HG02642 (cell line): ENCODE measurements at regions not wholly inside any gene's neighbourhood (a gene's known extent, or its start where the extent isn't known, plus 50 kb on each side); places are given as distances from the start of the nearest gene placed in this dataset.

Experiments
- ATAC-seq: cut with Tn5 transposase; IDR thresholded peaks from one replicate; pipeline ENCODE4 v1.9.1; 2021; ENCODE audit warnings: mild to moderate bottlenecking; ENCODE audit not compliant: unreplicated experiment, poor library complexity

DNA sequence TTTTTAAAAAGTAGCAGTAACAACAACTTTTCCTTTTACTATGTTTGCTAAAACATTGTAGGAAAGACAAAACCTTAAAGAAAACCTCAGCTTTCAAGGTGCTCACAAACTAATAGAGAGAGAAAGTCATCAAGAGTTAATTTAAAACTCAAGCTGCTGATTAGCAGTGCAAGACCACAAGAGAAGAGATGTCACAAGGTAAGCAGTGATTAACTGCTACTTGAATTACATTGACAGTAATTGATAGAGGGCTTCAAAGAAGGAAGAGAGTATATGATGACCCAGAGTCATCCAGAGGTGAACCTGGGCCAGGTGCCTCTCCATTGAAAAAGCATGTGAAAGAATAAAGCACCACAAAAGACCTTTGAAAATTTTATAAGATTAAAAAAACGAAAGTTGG, 939.6 kb upstream of the CNTNAP5 start:
- ATAC-seq = no peak

DNA sequence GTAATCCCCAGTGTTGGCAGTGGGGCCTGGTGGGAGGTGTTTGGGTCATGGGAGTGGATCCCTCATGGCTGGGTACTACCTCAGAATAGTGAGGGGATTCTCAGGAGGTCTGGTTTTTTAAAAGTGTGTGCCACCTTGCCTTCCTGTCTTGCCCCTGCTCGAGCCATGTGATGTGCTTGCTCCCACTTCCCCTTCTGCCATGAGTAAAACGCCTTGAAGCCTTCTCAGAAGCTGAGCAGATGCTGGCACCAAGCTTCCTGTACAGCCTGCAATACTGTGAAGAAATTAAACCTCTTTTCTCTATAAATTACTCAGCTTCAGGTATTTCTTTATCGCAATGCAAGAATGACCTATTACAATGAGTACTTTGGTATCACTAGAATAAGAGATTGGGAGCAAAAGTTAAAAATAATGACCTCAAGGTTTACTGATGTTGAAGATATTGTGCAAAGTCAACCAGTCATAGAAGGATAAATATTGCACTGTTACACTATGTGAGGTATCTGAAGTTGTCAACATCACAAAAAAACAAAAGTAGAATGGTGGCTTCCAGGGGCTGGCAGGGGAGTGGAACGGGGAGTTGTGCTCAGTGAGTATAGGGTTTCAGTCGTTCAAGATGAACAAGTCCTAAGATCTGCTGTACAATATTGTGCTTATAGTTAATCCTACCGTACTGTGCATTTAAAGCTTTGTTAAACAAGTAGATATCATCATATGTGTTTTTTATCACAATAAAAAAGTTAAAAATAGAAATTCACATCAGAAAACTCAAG, 938.3 kb upstream of the CNTNAP5 start:
- no peak for ATAC-seq

DNA sequence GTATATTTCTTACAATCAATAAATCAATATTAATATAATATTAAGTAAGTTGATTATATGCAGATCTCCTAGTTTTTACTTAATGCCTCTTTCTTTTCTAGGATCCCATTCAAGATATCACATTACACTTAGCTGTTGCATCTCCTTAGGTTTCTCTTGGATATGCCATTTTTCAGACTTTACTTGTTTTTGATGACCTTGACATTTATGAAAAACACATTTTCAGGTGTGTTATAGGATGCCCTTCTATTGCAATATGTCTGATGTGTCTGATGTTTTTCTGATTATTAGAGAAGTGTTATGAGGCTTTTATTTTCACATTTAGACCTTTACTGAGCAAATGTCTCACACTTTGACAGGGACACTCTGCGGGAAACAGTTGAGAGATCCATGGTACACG, 933.6 kb upstream of the CNTNAP5 start:
- ATAC-seq = no peak

DNA sequence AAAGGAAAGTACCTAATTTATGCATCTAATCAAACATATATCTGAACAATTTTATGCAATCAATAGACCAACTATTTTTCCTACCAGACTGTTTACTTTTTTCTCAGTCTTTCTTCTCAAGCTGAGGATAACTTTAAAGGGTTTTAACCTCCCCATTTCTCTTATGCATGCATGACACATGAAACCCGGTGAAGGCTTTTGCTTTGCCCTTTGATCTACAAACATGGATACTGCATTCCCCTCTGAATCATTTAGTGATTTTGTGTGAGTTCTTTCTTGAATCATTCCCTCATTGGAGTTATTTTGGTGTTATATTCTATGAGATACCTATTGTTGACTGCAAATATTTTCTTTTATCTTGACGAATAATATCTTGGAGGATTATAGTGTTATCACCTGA, 931.9 kb upstream of the CNTNAP5 start:
- no peak for ATAC-seq

DNA sequence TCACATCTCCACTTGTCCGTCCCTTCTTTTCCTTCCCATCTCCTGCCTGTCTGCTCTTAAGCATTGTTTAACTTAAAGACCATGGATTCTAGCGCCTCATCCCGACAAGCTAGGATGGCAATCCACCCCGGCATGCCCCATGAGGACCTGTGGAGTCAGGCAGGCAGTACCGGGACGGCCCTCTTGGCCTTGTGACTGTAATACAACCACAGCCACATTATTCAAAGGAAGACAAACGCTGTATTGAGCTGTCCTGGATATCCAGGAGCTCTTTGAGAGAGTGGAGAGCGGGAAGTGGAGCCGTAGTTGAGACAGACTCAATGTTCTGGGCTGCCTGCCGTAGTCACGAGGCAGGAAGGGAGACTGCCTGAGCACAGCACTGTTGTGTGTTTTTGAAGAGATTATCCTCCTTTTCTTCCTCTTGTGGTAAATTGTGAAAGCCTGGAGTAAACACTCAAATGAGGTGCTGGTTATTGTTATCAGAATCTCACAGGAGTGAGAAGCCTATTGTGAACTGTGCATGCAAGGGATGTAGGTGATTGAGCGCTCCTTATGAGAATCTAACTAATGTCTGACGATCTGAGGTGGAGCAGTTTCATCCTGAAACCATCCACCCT, 929.8 kb upstream of the CNTNAP5 start:
- ATAC-seq = no peak

DNA sequence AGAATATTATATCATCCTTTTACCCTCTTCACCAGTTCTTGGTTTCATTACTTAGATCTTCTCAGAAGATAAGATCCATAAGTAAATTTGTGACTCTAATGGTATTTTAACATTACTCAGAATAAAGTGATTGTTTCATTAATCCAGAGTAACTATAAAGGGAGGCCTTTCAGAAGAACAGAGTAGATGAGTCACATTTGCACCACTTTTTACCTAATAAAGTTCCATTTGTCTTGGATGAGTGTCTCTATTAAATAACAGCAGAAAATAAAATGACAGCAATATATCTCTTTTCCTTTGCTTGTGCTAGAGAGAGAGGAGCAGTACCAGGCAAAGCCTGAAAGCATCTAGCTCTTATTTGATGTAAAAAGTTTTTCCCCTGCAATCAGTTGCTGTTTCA, 926.5 kb upstream of the CNTNAP5 start:
- ATAC-seq = no peak

DNA sequence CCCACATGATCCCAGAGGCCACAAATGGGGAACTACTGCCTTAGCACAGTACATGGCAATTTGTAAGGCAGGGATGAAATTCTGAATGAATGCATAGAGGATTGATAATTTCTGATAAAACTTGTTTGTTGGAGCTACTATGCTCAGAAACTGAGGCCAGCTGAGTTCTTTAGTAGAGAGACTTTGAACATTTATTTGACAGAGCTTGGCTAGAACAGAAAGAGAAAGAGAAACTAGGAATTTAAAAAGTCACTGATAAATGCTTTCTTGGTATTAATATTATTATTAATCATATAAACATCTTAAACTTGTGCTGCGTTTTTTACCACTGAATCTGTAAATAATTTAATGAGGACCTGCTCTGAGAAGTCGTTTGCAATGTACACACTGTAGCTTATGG, 923.7 kb upstream of the CNTNAP5 start:
- no peak for ATAC-seq

DNA sequence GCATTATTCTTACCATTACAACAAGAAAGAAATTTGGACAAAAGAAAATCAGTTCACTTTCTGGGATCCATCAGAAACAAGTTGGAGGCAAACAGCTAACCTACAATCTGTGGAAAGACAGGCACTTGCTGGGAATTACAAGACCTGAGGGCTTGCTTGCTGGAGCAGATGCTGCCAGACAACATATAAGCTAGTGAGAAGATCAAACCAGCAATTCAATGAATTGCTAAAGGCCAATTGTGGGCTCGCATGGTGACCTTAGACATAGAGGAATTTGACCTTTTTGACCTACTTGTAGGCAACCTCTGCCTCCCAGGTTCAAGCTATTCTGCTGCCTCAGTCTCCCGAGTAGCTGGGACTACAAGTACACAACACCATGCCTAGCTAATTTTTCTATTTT, 921.2 kb upstream of the CNTNAP5 start:
- ATAC-seq = no peak

DNA sequence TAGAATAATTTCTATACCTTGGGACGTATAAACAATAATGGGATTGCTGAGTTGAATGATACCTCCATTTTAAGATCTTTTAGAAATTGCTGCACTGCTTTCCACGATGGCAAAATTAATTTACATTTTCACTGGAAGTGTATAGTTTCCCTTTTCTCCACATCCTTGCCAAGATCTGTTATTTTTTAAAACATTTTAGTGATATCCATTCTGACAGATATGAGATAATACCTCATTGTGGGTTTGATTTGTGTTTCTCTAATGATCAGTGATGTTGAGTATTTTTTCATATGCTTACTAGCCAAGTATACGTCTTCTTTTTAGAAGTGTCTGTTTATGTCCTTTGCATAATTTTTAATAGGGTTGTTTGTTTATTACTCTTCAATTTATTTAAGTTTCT, 908.5 kb upstream of the CNTNAP5 start:
- ATAC-seq = no peak

DNA sequence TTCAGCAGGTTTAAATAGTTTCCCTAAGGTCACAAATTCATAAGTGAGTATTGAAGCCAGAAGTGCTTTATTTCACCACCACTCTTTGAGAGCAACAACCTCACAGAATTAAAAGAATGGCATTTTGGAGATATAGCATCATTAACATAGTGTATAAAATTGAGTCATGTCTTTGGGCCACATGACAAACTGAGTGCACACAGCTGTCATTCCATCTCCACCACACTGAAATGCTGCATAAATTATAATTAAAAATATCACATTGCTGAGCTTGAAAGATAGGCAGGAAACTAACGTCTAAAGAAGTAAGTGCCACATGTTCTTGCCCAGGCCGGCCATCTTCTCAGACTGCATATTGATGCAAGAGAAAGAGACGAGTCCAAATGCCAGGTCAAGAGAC, 897.9 kb upstream of the CNTNAP5 start:
- ATAC-seq = no peak

DNA sequence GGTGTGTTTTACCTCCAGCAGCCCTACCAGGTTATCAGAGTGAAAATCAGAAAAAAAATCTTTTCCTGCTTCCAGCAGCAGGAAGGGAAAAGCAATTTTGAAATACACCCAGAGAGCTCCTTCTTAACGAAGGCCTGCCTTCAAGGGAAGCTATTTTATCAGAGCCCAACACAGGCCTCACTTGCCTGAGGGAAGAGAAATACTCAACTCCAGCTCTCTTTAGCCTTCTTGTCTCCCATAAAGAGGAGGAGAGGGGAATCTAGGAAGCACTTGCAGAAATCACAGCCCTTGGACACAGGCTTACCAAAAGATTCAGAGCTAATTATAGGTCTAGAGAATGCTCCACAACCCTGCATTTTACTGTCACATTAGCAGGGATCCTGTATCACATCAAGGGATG, 896.1 kb upstream of the CNTNAP5 start:
- ATAC-seq = no peak

DNA sequence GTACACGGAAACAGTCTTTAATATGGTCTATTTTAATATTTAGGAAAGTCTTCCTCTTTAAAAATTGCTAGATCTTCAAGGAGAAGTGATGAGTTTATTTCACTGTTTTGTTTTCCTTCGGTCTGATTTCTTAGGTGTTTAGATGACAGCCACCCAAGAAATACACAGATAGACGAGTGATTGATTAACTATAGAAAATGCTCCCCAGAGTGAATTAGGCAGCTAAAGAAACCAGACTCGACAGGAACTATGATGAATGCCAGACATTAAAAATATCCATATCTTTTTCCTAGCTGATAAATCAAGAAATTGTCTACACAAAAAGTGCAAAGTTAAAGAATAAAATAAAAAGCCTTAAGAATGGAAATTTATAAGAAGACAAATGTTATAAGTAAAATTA, 888.7 kb upstream of the CNTNAP5 start:
- ATAC-seq = no peak

DNA sequence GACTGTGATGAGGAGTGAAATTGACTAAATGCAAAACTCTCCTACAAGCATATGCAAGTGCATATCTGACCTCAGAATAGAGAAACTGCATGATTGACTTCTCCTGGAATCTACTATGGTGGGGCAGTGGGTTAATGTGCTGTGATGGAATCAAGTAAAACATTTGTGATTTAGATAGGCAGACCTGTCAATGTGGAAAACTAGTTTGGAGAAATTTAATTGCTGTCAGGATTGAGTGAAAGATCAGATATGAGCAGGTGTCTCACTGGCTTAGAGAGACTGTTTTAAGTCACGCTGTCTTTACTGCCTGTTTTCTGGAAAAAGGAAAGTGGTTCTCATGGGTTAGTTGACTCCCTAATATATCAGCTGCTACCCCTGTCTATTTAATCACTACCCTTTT, 881.0 kb upstream of the CNTNAP5 start:
- no peak for ATAC-seq

DNA sequence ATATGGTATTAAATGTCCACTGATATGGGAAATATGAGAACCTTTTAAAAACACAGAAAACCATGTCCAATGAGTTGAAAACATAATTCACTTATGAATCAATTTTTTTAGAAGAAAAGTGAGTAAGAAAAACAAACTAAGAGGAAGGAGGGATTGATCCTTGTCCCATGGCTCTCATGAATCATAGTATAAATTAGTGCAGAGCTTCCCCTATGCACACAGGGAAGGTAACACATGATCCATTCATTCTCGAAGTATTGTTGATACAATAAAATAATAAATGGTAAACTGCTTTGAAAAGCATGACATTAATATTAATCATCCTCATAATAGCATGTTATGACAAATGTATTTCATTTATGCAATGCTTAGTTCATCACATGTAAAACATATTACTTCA, 872.0 kb upstream of the CNTNAP5 start:
- no peak for ATAC-seq

DNA sequence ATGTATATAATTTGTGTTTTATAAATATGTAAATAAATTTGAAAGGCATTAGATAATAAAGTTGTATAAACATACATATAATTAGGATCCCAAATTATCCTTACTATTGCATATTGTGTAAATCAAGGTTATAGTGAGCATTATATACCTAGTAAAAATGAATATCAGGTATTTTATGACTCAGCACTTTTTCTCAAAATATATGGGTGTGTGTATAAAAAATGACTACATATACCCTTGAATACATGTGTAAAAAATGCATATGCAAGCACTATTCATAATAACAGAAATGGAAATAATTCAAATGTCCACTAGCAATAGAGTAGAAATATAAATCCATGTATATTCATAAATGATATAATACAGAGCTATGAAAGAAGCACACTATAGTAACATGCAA, 870.9 kb upstream of the CNTNAP5 start:
- ATAC-seq = no peak

DNA sequence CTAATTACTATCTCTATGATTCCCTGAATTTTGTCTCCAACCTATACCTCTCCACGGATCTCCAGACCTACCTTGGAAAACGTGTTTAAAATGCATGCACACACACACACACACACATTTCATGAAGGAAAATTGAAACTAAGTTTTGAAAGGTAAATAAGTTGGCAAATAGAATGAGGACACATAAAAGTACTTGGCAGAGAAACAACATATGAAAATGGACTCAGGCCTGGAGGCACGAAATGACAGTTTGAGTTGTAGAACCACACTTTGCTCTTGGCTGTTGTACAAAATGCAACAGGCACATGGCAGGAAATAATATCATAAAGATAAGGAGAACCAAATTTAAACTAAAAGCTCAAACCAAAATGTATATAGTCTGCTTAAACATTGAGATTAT, 868.1 kb upstream of the CNTNAP5 start:
- ATAC-seq = no peak

DNA sequence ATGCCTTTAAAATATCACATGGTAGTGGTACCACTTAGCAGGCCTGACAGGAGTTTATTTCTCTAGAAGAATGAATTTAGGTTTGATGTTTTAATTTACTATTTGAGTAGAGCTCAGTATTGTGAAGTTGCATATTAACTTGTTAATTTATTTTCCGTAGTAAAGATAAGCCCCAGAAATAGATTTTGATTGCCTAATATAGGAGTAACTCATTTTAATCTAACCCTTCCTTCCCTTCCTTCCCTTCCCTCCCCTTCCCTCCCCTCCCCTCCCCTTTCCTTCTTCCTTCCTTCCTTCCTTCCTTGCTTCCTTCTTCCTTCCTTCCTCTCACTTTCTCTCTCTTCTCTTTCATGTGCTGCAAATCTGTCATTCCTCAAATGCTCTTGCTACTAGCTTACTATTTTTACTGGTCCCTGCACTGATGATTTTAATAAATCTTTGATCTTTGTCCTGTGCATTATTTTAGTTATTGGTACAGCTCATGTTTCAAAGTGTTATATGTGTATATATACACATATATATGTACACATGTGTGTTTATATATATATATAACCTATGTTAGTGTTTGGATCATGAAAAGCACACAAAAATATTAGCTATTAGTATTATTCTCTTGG, 862.6 kb upstream of the CNTNAP5 start:
- no peak for ATAC-seq

DNA sequence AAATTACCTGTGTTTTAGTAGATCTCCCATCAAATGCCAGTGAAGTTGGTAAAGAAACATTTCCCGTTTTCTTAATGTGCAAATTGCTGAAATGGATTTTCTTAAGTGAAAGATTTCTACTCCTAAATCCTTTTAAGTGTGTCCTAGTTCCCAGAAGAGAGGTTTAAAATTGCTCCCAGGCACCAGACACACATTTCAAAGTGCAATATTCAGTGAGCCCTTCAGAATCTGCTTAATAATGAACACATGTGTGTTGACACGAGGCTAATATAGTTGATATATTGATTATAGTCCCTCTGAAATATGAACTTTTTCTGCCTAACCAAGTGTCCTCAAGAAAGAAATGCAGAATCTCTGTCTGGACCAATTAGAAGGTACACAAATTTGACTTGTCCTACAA, 861.7 kb upstream of the CNTNAP5 start:
- no peak for ATAC-seq

DNA sequence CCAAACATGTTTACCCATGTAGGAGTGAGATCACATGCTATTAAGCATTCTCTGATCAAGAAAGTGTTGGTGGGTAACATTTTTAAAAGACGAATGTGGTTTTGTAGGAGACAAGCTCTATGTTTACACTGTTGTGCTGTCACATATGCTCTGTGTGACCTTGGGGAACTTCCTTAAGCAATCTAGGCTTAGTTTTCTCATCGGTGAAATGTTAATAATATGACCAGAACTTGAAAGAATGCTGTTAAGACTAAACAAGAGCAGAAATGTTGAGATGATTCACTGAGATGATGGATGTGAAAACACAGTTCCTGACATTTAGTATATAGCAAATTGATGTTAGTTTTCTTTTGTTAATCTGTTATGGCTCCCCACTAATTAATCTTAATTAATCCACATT, 860.9 kb upstream of the CNTNAP5 start:
- no peak for ATAC-seq

DNA sequence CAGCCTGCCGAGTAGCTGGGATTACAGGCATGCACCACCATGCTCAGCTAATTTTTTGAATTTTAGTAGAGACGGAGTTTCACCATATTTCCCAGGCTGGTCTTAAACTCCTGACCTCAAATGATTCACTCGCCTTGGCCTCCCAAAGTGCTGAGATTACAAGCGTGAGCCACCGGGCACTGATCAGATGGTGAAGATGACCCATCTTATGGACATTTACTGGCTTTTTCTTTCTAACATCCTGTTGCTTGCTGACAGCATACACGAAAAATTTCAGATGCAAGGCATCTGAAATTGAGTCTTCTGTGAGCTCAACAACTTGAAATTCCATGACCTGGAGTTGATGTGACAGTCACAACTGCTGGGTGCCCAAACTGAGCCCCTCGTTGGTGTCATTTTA, 859.5 kb upstream of the CNTNAP5 start:
- ATAC-seq = no peak

DNA sequence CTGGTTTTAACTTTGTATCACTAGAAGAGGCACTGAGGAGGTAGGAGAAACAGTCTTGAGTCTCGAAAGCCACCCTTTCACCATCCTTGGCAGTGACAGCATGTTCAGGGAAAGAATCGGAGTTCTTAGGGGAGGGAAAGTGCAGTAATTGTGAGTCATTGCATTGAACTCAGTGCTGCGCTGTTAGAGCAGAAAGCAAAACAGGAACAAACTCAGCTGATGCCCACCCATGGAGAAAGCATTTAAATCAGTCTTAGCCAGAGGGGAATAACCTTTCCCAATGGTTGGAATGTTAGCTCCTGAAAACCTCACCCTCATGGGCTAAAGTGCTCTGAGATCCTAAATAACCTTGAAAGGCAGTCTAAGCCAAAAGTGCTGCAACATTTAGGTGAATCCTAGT, 845.6 kb upstream of the CNTNAP5 start:
- ATAC-seq = no peak

DNA sequence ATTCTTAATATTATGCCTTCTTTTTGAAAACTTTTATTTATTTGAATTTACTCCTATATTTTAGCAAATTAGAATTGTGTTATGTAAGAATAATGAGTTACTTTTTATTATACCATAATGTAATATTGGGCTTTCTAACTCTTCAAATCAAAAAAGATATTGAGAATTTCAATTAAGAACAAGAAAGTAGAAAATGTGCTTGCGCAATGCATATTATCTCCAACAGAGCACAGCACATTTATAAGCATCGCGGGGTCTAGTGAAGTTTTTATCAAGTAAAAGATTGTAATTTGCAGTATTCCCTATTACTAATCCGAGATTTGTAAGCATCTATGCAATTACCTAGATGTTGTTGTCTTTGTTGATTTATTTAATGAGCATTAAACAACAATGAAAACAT, 829.1 kb upstream of the CNTNAP5 start:
- ATAC-seq = no peak
